Mesendoderm (in vitro differentiated cells): ENCODE measurements at regions not wholly inside any gene's neighbourhood (a gene's known extent, or its start where the extent isn't known, plus 50 kb on each side); places are given as distances from the start of the nearest gene placed in this dataset.
"Not testable (repeated sequence)": the region's sequence is repeated elsewhere in the genome, so short reads cannot be mapped to it uniquely, and the experiment has no call there.

Experiments
- DNase-seq: peaks from one replicate; pipeline ENCODE4 v3.0.0; 2013
- H2AK5ac ChIP-seq: 2 replicates; pipeline ENCODE4 v1.6.1; 2013; ENCODE audit warnings: low read length, inconsistent platforms
- H2BK120ac ChIP-seq: 2 replicates; pipeline ENCODE4 v1.6.1; 2013; ENCODE audit warnings: low read depth, mild to moderate bottlenecking, low read length, moderate library complexity, mixed read lengths
- H2BK15ac ChIP-seq: replicated peaks from 2 replicates; pipeline ENCODE4 v1.6.1; 2013; ENCODE audit warnings: low read depth, mild to moderate bottlenecking, moderate library complexity
- H2BK5ac ChIP-seq: 2 replicates; pipeline ENCODE4 v1.6.1; 2013; ENCODE audit warnings: low read length, inconsistent platforms
- H3K18ac ChIP-seq: 2 replicates; pipeline ENCODE4 v1.6.1; 2013; ENCODE audit warnings: mild to moderate bottlenecking, low read length, mixed read lengths
- H3K23ac ChIP-seq: one replicate; pipeline ENCODE4 v1.6.1; 2013; ENCODE audit warnings: low read length
- H3K27ac ChIP-seq: 2 replicates; pipeline ENCODE4 v1.5.1; 2013; ENCODE audit warnings: low read depth, mild to moderate bottlenecking, inconsistent platforms, low read length, moderate library complexity
- H3K27me3 ChIP-seq: 2 replicates; pipeline ENCODE4 v1.6.1; 2013; ENCODE audit warnings: low read length, control low read depth, mild to moderate bottlenecking, inconsistent platforms; ENCODE audit not compliant: insufficient read depth, poor library complexity
- H3K36me3 ChIP-seq: 2 replicates; pipeline ENCODE4 v1.6.1; 2013; ENCODE audit warnings: low read length, inconsistent platforms; ENCODE audit not compliant: control insufficient read depth, insufficient read depth
- H3K4ac ChIP-seq: one replicate; pipeline ENCODE4 v1.6.1; 2013; ENCODE audit warnings: low read depth, mild to moderate bottlenecking, low read length, moderate library complexity
- H3K4me1 ChIP-seq: 2 replicates; pipeline ENCODE4 v1.6.1; 2013; ENCODE audit warnings: low read depth, low read length, inconsistent platforms; ENCODE audit not compliant: control insufficient read depth
- H3K4me2 ChIP-seq: 2 replicates; pipeline ENCODE4 v1.6.1; 2013; ENCODE audit warnings: low read length
- H3K4me3 ChIP-seq: 2 replicates; pipeline ENCODE4 v1.5.1; 2013; ENCODE audit warnings: mild to moderate bottlenecking, low read length
- H3K56ac ChIP-seq: one replicate; pipeline ENCODE4 v1.6.1; 2013; ENCODE audit warnings: low read length
- H3K79me1 ChIP-seq: 2 replicates; pipeline ENCODE4 v1.6.1; 2013; ENCODE audit warnings: low read length, inconsistent platforms
- H3K79me2 ChIP-seq: 2 replicates; pipeline ENCODE4 v1.6.1; 2013; ENCODE audit warnings: mild to moderate bottlenecking, low read length; ENCODE audit not compliant: control insufficient read depth, insufficient read depth
- H3K9ac ChIP-seq: 2 replicates; pipeline ENCODE4 v1.6.1; 2013; ENCODE audit warnings: low read length, inconsistent platforms
- H4K5ac ChIP-seq: one replicate; pipeline ENCODE4 v1.6.1; 2013; ENCODE audit warnings: low read length
- H4K8ac ChIP-seq: one replicate; pipeline ENCODE4 v1.6.1; 2013; ENCODE audit warnings: low read depth, mild to moderate bottlenecking, control low read depth, low read length, moderate library complexity
- WGBS: extraction: QIAGEN DNeasy Blood & Tissue Kit; methylation state at CpG from one replicate; pipeline ENCODE4 v1.1.7; 2013; ENCODE audit warnings: low lambda C conversion rate, missing lambda C conversion rate; ENCODE audit not compliant: insufficient coverage; ENCODE audit errors: extremely low coverage; 5-methylcytosine and 5-hydroxymethylcytosine counted together

DNA sequence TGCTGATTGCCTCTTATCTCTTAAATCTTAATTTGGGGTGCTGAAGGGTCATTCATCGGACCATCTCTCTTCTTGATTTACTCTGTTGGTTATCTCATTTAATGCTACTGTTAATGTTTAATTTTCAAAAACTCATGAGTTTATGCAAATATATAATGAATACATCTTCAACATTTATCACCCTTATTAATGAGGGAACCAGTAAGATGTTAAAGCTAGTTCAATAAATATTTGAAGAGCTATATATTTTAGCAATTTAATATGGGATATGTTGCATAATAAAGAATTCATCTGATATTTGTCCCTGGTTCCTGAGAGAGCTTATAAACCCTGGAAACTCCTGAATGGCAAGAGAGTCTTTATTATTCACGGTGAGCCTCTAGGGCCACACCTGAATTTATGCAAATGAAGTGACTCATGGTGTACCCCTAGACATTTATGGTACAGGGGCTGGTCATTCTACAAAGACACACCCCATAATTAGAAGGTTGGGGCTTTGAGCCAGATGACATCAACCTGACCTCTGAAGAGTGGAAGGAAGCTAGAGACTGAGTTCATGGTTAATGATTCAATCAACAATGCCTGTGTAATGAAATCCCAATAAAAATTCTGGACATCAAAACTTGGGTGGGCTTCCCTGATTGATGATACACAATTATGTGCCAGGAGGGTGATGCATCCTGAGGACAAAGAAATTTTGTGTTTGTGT is 339.5 kb upstream of the ZNF608 start:
- H3K4me3 ChIP-seq: no peak overlapping the region
- H4K8ac ChIP-seq: no peak overlapping the region
- no peak overlapping the region for H3K18ac ChIP-seq
- H3K36me3 ChIP-seq: no peaks in the 10 kb centered on the region
- H2AK5ac ChIP-seq: no peak overlapping the region
- no peak overlapping the region for H2BK5ac ChIP-seq
- H3K4ac ChIP-seq: no peak overlapping the region
- DNase-seq: no peak
- H3K4me2 ChIP-seq: no peak overlapping the region
- H3K4me1 ChIP-seq: no peaks in the 10 kb centered on the region
- H3K27ac ChIP-seq: no peak overlapping the region
- H2BK15ac ChIP-seq: no peak overlapping the region
- no peak overlapping the region for H2BK120ac ChIP-seq
- H4K5ac ChIP-seq: no peak overlapping the region
- H3K56ac ChIP-seq: no peak overlapping the region
- no CpG with 5 or more reads among the region's 2 CpGs for WGBS
- no peak overlapping the region for H3K23ac ChIP-seq
- no peaks in the 10 kb centered on the region for H3K27me3 ChIP-seq
- H3K79me2 ChIP-seq: no peaks in the 10 kb centered on the region
- no peak overlapping the region for H3K9ac ChIP-seq
- H3K79me1 ChIP-seq: no peaks in the 10 kb centered on the region

DNA sequence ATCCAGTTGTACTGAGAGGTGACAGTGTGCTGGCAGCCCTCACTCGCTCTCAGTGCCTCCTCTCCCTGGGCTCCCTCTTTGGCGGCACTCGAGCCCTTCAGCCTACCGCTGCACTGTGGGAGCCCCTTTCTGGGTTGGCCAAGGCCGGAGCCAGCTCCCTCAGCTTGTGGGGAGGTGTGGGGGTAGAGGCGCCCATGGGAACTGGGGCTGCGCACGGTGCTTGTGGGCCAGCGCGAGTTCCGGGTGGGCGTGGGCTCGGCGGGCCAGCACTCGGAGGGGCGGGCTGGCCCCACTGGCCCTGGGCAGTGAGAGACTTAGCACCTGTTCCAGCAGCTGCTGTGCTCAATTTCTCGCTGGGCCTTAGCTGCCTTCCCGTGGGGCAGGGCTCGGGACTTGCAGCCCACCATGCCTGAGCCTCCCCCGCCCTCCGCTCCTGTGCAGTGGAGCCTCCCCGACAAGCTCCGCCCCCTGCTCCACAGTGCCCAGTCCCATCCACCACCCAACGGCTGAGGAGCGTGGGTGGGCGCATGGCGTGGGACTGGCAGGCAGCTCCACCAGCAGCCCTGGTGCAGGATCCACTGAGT is 342.2 kb upstream of the ZNF608 start:
- Histone ChIP-seq H3K4ac (no peak overlapping the region), H2BK5ac (no peak overlapping the region), H2BK120ac (no peak overlapping the region), H3K4me3 (no peak overlapping the region), H3K27me3 (no peaks in the 10 kb centered on the region), H3K56ac (no peak overlapping the region), H4K5ac (no peak overlapping the region), H3K79me1 (no peaks in the 10 kb centered on the region), H3K4me2 (no peak overlapping the region), H3K9ac (no peak overlapping the region), H3K79me2 (no peaks in the 10 kb centered on the region), H3K27ac (no peak overlapping the region), H3K18ac (no peak overlapping the region), H3K23ac (no peak overlapping the region), H3K4me1 (no peaks in the 10 kb centered on the region), H2AK5ac (no peak overlapping the region), H3K36me3 (no peaks in the 10 kb centered on the region), H2BK15ac (no peak overlapping the region), H4K8ac (no peak overlapping the region)
- no peak for DNase-seq
- WGBS: no CpG with 5 or more reads among the region's 27 CpGs

DNA sequence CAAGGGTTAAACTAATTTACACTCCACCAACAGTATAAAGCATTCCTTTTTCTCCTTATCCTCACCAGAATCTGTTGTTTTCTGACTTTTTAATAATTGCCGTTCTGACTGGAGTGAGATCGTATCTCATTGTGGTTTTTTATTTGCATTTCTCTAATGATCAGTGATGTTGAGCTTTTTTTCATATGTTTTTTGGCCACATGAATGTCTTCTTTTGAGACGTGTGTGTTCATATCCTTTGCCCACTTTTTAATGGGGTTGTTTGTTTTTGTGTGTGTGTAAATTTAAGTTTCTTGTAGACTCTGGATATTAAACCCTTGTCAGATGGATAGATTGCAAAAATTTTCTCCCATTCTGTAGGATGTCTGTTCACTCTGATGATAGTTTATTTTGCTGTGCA is 345.7 kb upstream of the ZNF608 start:
- not testable (repeated sequence) for H3K56ac ChIP-seq, H3K4me1 ChIP-seq, H4K5ac ChIP-seq, H3K4me2 ChIP-seq, H2BK120ac ChIP-seq, DNase-seq, H2AK5ac ChIP-seq, H3K4me3 ChIP-seq, H3K36me3 ChIP-seq, H4K8ac ChIP-seq, H3K23ac ChIP-seq, H2BK5ac ChIP-seq, H3K27ac ChIP-seq, H3K79me2 ChIP-seq, H3K18ac ChIP-seq, H3K79me1 ChIP-seq, H2BK15ac ChIP-seq, H3K9ac ChIP-seq, H3K4ac ChIP-seq, H3K27me3 ChIP-seq
- WGBS: no CpG with 5 or more reads among the region's 3 CpGs

DNA sequence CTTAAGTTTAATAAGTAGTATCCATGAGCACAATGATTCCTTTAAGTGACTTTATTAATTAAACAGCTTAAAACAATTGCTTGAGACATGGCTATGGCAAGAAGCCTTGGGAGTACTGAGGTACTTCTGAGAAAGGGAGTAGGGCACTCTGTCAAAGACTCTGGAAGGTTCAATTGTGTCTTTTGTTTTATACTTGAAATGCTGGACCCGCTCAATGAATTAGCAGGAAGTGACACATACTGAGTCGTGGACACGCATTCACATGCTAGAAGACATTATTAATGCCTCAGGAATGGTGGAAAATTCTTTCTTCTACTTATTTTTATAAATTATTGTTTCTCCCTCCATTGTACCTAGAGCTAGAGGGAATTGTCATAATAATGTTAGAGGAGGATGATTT is 347.3 kb upstream of the ZNF608 start:
- Histone ChIP-seq H3K79me2 (no peaks in the 10 kb centered on the region), H4K8ac (no peak overlapping the region), H4K5ac (no peak overlapping the region), H3K23ac (no peak overlapping the region), H2AK5ac (no peak overlapping the region), H3K4me3 (no peak overlapping the region), H2BK120ac (no peak overlapping the region), H3K36me3 (no peaks in the 10 kb centered on the region), H3K27ac (no peak overlapping the region), H3K79me1 (no peaks in the 10 kb centered on the region), H3K4me2 (no peak overlapping the region), H3K4me1 (no peaks in the 10 kb centered on the region), H3K18ac (no peak overlapping the region), H3K27me3 (no peaks in the 10 kb centered on the region), H2BK5ac (no peak overlapping the region), H3K4ac (no peak overlapping the region), H3K9ac (no peak overlapping the region), H3K56ac (no peak overlapping the region), H2BK15ac (no peak overlapping the region)
- DNase-seq: peak; percentile 2
- no CpG with 5 or more reads among the region's 3 CpGs for WGBS

DNA sequence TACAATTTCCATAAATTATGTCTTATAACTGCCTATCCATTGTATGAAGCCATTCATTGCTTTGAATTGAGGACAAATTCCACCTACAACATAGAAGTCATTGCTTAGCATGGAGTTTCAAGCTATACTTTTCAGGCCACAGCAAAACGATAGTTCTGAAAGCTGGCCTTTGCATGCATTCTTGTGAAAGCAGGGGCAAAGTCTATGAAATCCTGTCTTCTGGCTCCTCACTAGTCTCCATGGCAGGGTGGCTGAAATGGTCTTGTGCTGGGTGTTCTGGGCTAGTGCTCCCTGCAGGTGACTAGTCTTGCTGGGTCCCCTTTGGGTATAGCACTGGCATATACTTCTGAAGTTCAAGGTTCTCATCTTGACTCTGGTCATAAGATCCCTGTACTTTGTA is 353.9 kb upstream of the ZNF608 start:
- Histone ChIP-seq H3K23ac (no peak overlapping the region), H3K4me2 (no peak overlapping the region), H2BK120ac (no peak overlapping the region), H3K27me3 (no peaks in the 10 kb centered on the region), H3K4me3 (no peak overlapping the region), H3K4me1 (no peaks in the 10 kb centered on the region), H3K27ac (no peak overlapping the region), H4K5ac (no peak overlapping the region), H3K9ac (no peak overlapping the region), H3K79me1 (no peaks in the 10 kb centered on the region), H2BK5ac (no peak overlapping the region), H3K36me3 (no peaks in the 10 kb centered on the region), H3K18ac (no peak overlapping the region), H3K4ac (no peak overlapping the region), H2BK15ac (no peak overlapping the region), H4K8ac (no peak overlapping the region), H2AK5ac (no peak overlapping the region), H3K56ac (no peak overlapping the region), H3K79me2 (no peaks in the 10 kb centered on the region)
- no peak for DNase-seq
- no CpG with 5 or more reads among the region's 1 CpG for WGBS

DNA sequence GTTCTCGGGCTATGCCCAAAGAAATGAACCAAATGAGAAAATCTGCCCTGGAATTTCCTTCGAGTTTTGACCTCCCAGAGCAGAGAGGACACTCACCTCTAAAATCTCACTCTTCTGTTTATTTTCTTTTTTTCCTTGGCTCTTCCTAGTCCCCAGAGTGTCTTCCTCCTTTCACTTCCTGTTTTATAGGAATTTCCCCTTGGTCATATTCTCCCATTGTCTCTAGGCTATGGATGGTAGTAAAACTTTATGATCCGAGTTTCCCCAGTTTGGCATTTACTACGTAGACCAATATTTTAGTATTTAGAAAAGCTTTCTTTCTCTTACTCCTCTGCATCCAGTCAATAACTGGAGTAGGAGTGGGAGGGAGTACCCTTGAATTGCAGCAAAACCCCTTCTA is 354.5 kb upstream of the ZNF608 start:
- Histone ChIP-seq H4K8ac (no peak overlapping the region), H3K27me3 (no peaks in the 10 kb centered on the region), H3K18ac (no peak overlapping the region), H3K4me3 (no peak overlapping the region), H2BK5ac (no peak overlapping the region), H3K9ac (no peak overlapping the region), H2AK5ac (no peak overlapping the region), H2BK15ac (no peak overlapping the region), H3K36me3 (no peaks in the 10 kb centered on the region), H4K5ac (no peak overlapping the region), H3K27ac (no peak overlapping the region), H3K56ac (no peak overlapping the region), H3K23ac (no peak overlapping the region), H3K79me1 (no peaks in the 10 kb centered on the region), H3K4ac (no peak overlapping the region), H3K4me2 (no peak overlapping the region), H2BK120ac (no peak overlapping the region), H3K79me2 (no peaks in the 10 kb centered on the region), H3K4me1 (no peaks in the 10 kb centered on the region)
- WGBS: no CpG with 5 or more reads among the region's 4 CpGs
- no peak for DNase-seq
